RWPE1 (cell line): ENCODE measurements at regions not wholly inside any gene's neighbourhood (a gene's known extent, or its start where the extent isn't known, plus 50 kb on each side); places are given as distances from the start of the nearest gene placed in this dataset.

Experiments used
- CTCF ChIA-PET: fragments of 350-600 bp; sonication (Branson Sonifier 250); formaldehyde crosslinking; extraction: SDS; loops from one replicate; lab custom pipeline; 2021; lab: Yijun Ruan, JAX
- POLR2A ChIA-PET: fragments of 400-600 bp; formaldehyde crosslinking; extraction: SDS; loops from one replicate; lab custom pipeline; 2020; ENCODE audit warnings: antibody characterized with exemption; ENCODE audit not compliant: low non-redundant PET; lab: Yijun Ruan, JAX
- DNase-seq: peaks from one replicate; pipeline ENCODE4 v3.0.0; 2012; ENCODE audit warnings: low spot score
- H3K27ac ChIP-seq: fragments of 450-650 bp; 2 replicates; pipeline ENCODE4 v1.5.1; 2017
- TF ChIP-seq, protein P1 (sequence below): fragments of 450-650 bp; conservative IDR thresholded peaks from 2 replicates; pipeline ENCODE4 v1.5.1; 2017; ENCODE audit warnings: low read depth, mild to moderate bottlenecking

DNA sequence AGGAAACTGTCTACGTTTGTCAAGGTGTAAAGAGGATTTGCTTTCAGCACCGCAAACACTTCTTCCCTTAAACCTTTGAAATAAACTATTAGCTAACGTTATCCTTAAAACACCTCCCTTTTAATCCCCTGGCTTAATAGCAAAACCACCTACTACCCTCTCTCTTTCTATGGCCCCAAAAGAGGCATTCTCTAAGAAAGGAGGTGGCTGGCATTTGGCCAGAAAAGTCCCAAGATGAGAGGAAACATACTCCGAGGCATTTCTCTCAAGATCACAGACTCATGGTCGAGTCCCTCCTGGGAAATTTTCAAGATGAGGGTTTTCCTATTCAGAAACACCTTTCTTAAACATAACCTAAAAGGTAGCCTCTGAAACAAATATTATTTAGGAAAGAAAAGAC lies 60.6 kb upstream of the VCX3B start:
- no peak for DNase-seq
- TF ChIP-seq, protein P1, sequence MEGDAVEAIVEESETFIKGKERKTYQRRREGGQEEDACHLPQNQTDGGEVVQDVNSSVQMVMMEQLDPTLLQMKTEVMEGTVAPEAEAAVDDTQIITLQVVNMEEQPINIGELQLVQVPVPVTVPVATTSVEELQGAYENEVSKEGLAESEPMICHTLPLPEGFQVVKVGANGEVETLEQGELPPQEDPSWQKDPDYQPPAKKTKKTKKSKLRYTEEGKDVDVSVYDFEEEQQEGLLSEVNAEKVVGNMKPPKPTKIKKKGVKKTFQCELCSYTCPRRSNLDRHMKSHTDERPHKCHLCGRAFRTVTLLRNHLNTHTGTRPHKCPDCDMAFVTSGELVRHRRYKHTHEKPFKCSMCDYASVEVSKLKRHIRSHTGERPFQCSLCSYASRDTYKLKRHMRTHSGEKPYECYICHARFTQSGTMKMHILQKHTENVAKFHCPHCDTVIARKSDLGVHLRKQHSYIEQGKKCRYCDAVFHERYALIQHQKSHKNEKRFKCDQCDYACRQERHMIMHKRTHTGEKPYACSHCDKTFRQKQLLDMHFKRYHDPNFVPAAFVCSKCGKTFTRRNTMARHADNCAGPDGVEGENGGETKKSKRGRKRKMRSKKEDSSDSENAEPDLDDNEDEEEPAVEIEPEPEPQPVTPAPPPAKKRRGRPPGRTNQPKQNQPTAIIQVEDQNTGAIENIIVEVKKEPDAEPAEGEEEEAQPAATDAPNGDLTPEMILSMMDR, result no peak
- POLR2A ChIA-PET, result no interaction called here
- H3K27ac ChIP-seq, result no peak overlapping the region
- CTCF ChIA-PET, result no interaction called here

DNA sequence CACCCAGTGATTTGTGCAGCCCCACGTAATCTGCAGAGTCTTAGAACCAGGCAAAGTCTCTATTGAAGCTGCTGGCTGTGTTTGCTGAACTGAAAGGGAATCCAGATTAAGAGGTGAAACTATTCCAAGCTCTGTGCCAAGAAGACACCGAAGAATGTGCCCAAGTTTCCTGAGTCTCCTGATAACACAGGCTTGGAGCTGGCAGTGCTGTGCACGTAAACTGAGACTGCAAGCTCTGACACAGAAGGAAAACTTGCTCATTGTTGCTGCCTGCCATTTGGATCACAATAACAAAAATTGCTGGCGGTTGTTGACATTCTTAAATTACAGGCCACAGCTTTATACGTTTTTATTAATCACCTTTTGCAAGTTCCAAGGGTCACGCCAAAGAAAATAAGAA lies 60.2 kb upstream of the VCX3B start:
- DNase-seq, result no peak
- ChIA-PET POLR2A (no interaction called here), CTCF (interaction anchor here (0.5 kb wide), 1 partner anchor 99 kb away, joined by 3 read pairs; no protein-coding TSS in a partner anchor)
- TF ChIP-seq, protein P1, result no peak
- H3K27ac ChIP-seq, result no peak overlapping the region

DNA sequence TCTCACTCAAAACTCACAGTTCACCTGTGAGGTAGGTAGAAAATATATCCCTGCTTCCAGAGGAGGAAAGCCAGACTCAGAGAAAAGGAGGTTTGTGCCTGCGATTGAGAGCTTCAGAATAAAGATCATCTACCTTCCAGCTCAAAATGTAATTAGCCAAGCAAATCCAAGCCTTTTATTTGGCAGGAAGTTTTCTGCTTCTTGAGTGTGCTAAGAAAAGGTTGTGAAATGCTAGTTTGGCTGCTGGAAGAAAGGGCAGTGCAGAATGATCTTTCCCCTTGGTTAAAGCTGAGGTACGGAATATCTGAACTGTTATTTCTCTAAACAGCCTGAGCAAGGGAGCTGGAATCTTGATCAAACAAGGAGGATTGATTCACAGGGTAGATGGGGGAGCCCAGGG lies 59.7 kb upstream of the VCX3B start:
- TF ChIP-seq, protein P1, result no peak
- DNase-seq, result no peak
- no peak overlapping the region for H3K27ac ChIP-seq
- ChIA-PET POLR2A (no interaction called here), CTCF (interaction anchor here (0.5 to 0.6 kb wide), 2 partner anchors 40 to 99 kb away, joined by 3 read pairs; no protein-coding TSS in a partner anchor)

DNA sequence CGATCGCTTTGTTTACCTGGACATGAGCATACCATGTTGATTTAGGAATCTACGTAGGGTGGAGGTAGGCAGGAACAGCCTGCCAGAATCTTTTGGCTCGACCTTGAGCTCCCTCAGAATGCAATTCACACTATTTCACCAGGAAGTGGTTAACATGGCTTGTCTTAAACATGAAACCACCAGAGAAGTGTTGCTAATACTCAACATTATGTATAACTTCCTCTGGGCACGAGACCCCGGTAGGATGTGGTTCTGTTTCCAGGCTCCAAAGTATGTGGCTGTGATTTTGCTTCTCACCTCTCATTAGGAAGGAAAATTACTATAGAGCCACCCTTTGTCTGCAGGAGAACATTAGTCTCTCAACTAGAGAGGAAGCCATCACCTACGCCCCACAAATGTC lies 59.0 kb upstream of the VCX3B start:
- ChIA-PET POLR2A (no interaction called here), CTCF (no interaction called here)
- no peak for DNase-seq
- TF ChIP-seq, protein P1, result no peak
- no peak overlapping the region for H3K27ac ChIP-seq

DNA sequence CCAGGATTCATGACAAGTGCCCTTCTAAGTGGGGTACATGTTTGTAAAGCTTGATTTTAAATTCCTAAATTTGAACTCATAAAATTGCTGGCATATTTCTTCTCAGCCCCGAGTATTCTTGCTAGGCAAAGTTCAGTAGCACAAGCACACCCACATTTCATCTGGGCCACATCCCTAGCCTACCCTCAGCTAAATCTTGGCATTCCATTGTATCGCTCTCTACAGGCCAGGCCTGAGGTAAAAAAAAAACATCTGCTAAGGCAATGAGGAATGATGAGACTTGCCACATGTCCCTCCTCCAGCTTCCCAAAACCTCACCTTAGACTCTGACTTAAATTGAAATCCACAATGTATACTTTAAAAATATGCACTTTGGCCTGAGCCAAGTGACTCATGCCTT lies 51.4 kb upstream of the VCX3B start:
- TF ChIP-seq, protein P1, result no peak
- DNase-seq, result no peak
- no peak overlapping the region for H3K27ac ChIP-seq
- POLR2A ChIA-PET, result no interaction called here
- CTCF ChIA-PET, result no interaction called here
